ENCODE measurements at regions not wholly inside any gene's neighbourhood (a gene's known extent, or its start where the extent isn't known, plus 50 kb on each side); places are given as distances from the start of the nearest gene placed in this dataset.

DNA sequence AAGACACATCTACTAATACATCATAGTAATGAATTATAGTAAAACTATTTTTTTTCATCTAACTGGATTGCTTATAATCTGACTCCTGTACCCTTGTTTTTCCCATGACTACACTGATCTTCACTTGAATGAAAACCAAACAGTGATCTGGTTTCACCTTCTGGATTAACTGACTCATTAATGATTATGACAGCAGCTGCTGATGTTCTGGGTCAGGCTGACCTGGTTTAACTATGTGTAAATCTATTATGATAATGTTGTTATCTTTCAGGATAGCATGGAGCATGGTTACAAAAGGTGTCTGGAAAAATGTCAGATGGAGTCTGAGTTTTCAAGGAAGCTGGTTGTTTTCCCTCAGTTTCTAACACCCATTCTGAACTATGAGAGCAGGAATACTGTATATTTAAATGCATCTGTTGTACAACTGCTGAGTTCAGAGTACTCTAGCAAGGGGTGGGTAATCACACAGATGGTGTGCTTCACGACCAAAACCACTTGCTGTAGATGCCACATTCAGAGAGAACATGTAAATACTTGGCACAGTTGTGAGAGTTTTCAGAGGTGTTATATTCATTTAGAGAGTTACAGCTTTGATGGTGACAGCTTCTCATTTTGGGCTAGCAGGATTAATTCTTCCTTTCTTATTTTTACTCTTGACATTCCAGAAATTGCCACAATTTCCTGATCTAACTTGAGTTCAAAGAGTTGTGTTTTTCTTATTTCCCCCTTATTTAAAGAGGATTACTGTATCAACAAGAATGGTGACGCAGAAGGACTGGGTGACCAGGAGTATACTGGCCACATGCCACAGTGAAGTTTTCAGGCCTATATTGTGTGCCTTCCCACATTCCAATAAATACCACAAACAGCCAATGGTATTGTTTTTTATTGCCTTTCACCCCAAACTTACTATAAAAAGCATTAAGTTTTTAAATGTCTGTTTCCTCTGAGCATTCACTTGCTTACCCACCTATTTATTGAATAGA lies 249.7 kb upstream of the TET2 start:
- no peak for FAIRE-seq

More for the DNA sequence above, 249.7 kb upstream of the TET2 start:
- TF ChIP-seq, protein P1, sequence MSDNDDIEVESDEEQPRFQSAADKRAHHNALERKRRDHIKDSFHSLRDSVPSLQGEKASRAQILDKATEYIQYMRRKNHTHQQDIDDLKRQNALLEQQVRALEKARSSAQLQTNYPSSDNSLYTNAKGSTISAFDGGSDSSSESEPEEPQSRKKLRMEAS (IDR thresholded peaks at IDR 0.05; ENCODE audit: insufficient read depth, insufficient read length) = no peak
- no peak for TF ChIP-seq POLR2AphosphoS5 (IDR thresholded peaks at IDR 0.05; ENCODE audit: insufficient read depth, low read depth, low read length)
- TF ChIP-seq JUN (IDR thresholded peaks at IDR 0.05; ENCODE audit: borderline replicate concordance, insufficient read depth, insufficient read length, low read depth) = no peak
- no peak for TF ChIP-seq POLR2A (IDR thresholded peaks at IDR 0.05; ENCODE audit: low read depth, low read length)
- no peak for TF ChIP-seq FOS (IDR thresholded peaks at IDR 0.05; ENCODE audit: borderline replicate concordance, insufficient read depth, low read length)
- TF ChIP-seq, protein P2, sequence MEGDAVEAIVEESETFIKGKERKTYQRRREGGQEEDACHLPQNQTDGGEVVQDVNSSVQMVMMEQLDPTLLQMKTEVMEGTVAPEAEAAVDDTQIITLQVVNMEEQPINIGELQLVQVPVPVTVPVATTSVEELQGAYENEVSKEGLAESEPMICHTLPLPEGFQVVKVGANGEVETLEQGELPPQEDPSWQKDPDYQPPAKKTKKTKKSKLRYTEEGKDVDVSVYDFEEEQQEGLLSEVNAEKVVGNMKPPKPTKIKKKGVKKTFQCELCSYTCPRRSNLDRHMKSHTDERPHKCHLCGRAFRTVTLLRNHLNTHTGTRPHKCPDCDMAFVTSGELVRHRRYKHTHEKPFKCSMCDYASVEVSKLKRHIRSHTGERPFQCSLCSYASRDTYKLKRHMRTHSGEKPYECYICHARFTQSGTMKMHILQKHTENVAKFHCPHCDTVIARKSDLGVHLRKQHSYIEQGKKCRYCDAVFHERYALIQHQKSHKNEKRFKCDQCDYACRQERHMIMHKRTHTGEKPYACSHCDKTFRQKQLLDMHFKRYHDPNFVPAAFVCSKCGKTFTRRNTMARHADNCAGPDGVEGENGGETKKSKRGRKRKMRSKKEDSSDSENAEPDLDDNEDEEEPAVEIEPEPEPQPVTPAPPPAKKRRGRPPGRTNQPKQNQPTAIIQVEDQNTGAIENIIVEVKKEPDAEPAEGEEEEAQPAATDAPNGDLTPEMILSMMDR (IDR thresholded peaks at IDR 0.05; ENCODE audit: extremely low read depth in 1 of 2, insufficient read depth in 1 of 2, low read depth in 1 of 2, low read length in 2 of 2) = no peak
- Histone ChIP-seq H3K36me3 (ENCODE audit: control insufficient read depth in 2 of 2, extremely low read depth in 1 of 2, insufficient read depth in 2 of 2, low read length in 2 of 2) (no peaks in the 10 kb centered on the region), H3K9me1 (replicated peaks; ENCODE audit: control insufficient read depth, extremely low read depth, insufficient read depth, low read length) (no peaks in the 10 kb centered on the region), H3K4me1 (ENCODE audit: control insufficient read depth, extremely low read depth, insufficient read depth, low read length) (no peaks in the 10 kb centered on the region), H3K27me3 (ENCODE audit: control insufficient read depth in 2 of 2, insufficient read depth in 2 of 2, low read length in 2 of 2) (no peaks in the 10 kb centered on the region), H3K79me2 (ENCODE audit: control insufficient read depth, insufficient read depth, low read length) (no peaks in the 10 kb centered on the region), H3K9ac (replicated peaks; ENCODE audit: extremely low read depth, insufficient read depth, low read length) (no peak overlapping the region), H3K4me3 (replicated peaks in 1 of 3; ENCODE audit: insufficient read depth in 1 of 3, low read depth in 1 of 3, low read length in 3 of 3) (no peak overlapping the region), H3K27ac (ENCODE audit: insufficient read depth, low read depth, low read length) (no peak overlapping the region), H3K9me3 (replicated peaks; ENCODE audit: control insufficient read depth, insufficient read depth, low read length) (no peaks in the 10 kb centered on the region), H4K20me1 (replicated peaks; ENCODE audit: control insufficient read depth, extremely low read depth, insufficient read depth, low read length) (no peaks in the 10 kb centered on the region), H3K4me2 (ENCODE audit: insufficient read depth, low read length) (no peak overlapping the region), H2AFZ (ENCODE audit: low read depth, low read length) (no peak overlapping the region)
- intact Hi-C loops (cut with micrococcal nuclease) = no loop called here
- no peak for DNase-seq (ENCODE audit: low read depth, low spot score)
- CTCF ChIA-PET = no interaction called here
- POLR2A ChIA-PET = no interaction called here
- dilution Hi-C loops (cut with MboI; ENCODE audit: extremely low pct_ligation_motif_present, low sequenced_read_pairs) = no loop called here
- no TSS peak for BruUV-seq (replicated peaks)

Measured in endothelial cell of umbilical vein (primary cell).